HG03196 (cell line): ENCODE measurements at regions not wholly inside any gene's neighbourhood (a gene's known extent, or its start where the extent isn't known, plus 50 kb on each side); places are given as distances from the start of the nearest gene placed in this dataset.

Source experiments
- ATAC-seq: cut with Tn5 transposase; IDR thresholded peaks from one replicate; pipeline ENCODE4 v1.9.1; 2021; ENCODE audit not compliant: unreplicated experiment

- ATAC-seq: no peak
These were observed 686.8 kb downstream of the ZEB2 start for GRCh38 chr2:143833015-143833660.

GRCh38 chr2:143830476-143830875 lies 689.4 kb downstream of the ZEB2 start:
- no peak for ATAC-seq

GRCh38 chr2:143828763-143829537 lies 691.0 kb downstream of the ZEB2 start:
- ATAC-seq: no peak

GRCh38 chr2:143824791-143825190 lies 695.1 kb downstream of the ZEB2 start:
- no peak for ATAC-seq

GRCh38 chr2:143823876-143824275 lies 694.7 kb downstream of the ARHGAP15 start:
- no peak for ATAC-seq

- no peak for ATAC-seq
These were observed 694.1 kb downstream of the ARHGAP15 start for GRCh38 chr2:143823296-143823695.

- no peak for ATAC-seq
These were observed 693.5 kb downstream of the ARHGAP15 start for GRCh38 chr2:143822736-143823135.

GRCh38 chr2:143819764-143820163 lies 690.5 kb downstream of the ARHGAP15 start:
- ATAC-seq: no peak

GRCh38 chr2:143819190-143819735 lies 690.0 kb downstream of the ARHGAP15 start:
- no peak for ATAC-seq
